CD1c-positive myeloid dendritic cell (primary cell): ENCODE measurements at regions not wholly inside any gene's neighbourhood (a gene's known extent, or its start where the extent isn't known, plus 50 kb on each side); places are given as distances from the start of the nearest gene placed in this dataset.

Experiments used
- DNase-seq: peaks from one replicate; pipeline ENCODE4 v3.0.0-alpha.2; 2016; ENCODE audit errors: extremely low spot score

DNA sequence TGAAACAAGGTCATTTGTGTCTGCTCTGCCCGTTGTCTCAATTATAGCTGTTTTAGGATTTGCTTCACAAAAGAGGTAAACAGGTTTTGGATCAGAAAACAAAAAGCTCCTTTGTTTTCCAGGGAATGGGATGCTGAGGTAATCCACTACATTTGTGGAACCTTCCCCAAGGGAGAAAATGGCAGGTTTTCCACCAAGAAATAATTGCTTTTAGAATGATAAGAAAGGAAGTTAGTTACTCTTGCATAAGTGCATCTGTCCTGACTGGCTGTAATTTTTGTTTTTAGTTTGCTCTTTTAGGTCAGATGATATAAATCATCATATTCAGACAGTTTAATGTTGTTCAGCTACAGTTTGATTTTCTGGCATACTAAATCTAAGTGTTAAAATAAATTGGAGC is 198.5 kb upstream of the COL8A1 start:
- DNase-seq = no peak

DNA sequence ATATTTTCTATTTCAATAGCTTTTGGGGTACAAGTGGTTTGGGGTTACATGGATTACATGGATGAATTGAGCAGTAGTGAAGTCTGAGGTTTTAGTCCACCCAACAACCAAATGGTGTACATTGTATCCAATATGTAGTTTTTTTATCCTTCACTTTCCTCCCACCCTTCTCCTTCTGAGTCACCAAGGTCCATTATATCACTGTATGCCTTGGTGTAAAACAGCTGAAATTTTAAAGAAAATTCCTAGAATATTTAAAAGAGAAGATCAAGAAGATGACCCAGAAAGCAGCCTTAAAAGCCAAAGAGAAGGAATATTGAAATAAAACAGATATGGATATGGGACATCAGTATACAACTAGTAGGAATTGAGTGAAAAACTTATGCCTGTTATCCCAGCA is 204.2 kb upstream of the COL8A1 start:
- DNase-seq = no peak

DNA sequence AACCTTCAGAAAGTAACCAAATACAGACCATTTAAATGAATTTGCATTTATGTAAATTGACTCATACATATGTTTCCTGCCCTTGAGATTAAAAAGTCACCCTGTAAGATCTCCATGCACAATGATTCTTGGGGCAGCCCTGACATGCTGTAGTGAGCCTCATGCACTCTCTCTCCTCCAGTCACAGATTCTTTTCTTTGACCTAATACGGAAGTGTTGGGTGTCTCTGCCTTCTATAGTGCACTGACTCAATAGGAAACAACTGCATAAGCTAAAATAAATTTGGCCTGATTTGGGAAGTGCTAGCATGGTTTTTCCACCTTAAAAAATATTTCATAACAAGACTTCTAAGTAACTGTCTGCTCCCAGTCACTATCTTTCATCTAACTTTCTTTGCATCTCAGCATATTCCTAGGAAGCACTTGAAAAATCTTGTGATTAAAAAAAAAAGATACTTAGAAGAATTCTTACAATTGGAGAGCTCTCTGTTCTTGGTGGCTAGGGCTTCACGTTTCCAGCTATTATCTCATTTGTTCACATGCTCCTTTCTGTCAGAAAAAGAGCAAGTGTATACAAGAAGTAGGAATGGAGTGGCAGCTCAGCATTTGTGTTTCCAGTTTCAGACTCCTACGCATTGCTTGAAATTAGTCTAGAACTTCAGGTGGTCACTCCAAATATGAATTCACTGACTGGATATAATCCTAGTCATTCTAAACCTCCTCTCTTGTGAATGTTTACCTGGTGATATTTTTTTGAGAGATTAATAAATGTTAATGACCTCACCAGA is 207.9 kb upstream of the COL8A1 start:
- no peak for DNase-seq

DNA sequence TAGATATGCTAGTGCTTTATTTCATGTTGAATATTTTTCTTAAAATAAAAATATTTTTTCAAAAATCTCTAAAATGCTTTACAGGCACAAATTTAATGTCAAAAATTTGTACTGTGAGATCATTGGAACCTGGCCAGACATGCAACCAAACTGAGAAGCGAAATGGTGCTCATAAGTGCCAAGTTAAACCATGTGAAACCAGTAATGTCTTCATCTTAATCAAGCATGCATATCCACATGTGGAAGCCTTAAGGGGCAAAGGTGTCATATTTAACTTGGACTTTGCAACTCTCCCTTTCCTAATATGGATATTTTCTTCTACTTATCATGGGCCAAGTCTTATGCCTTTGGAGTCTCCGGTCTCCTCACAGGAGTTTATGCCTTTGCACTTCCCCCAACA is 208.9 kb upstream of the COL8A1 start:
- DNase-seq = no peak

DNA sequence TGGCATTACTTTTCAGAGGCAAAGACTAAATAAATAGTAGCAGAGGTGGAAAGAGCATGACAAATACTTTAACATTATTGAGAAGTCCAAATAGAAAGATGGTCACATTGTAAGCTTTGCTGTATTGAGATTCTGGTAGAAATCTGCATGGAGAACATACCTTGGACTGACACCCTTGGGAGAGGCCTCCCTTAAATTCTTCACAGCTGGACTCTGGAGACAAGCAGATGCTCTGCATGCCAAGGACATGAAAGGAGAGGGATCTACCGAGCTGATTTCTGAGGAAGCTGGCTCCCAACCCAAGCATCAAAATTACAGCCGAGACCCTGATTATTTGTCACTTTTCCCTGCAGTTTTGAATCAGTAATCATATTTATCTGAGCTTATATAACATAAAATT is 212.5 kb upstream of the COL8A1 start:
- no peak for DNase-seq

DNA sequence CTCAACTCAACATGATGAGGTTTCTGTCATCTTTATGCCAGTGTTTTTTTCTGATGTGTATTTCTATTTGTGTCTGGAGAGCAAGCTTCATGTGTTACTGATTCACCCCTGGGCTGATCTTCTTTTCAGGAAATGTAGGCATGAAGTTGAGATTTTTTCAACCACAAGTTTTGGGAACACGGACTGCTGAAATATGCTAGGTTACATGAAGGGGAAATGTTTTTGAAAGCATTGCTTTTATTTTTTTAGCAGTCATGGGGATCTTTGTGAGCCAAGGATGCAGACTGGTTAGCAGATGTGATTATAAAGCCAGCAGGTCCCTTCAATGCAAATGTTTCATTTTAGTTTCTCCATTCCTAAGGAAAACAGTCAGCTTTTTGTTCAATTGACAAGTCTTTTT is 219.3 kb upstream of the COL8A1 start:
- no peak for DNase-seq

DNA sequence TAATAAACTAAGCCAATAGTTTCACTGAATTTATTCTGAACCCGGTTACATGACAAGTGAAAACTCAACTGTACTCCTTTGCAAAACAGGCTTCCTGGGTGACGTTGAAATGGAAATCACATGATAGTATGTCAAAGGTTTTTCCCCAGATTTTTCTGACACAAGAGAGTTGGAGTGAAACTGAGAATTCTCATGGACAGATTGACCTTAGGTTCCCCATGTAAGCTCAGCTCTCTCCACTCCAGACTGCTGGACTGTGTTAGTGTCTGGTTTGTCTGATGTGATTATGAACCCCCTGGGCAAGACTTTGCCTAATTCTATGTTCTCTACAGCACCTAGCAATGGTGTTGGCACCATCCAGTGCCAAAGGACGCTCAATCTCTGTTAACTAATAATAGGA is 219.7 kb upstream of the COL8A1 start:
- no peak for DNase-seq

DNA sequence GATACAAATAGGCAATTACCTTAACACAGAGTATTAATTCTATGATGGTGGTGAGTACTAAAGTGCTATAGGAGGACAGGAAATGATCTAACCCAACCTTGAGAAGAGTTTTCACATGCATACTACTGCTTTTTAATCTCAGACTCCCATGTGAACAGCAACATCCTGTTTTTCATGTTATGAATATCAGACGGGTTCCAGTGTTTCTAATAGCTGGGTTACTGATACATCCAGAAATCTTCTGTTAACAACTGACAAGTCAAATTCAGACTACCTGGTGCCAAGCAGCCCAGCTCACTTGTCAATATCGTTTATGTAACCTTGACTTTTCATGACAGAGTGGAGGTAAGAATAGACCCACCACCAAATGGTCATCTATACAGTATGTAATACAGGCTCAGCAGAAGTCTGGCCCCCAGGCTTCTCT is 220.2 kb upstream of the COL8A1 start:
- DNase-seq = no peak

DNA sequence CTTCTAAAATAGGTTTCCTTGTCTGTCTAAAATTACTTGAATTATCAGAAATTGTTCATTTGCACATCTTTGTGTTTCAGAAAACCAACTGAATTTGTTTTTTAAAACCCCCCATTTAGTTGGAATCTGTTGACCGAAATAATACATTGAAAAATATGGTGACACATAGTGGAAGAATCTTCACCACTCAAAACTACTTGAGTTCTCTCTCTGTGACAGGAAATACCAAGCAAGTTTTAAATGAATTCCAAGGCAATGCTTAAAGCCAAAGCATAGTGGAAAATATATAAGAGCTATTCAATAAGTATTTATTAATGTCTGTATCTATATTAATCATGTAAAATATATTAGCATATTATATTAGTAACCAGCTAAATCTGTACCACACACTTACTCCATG is 224.9 kb upstream of the COL8A1 start:
- DNase-seq = no peak

DNA sequence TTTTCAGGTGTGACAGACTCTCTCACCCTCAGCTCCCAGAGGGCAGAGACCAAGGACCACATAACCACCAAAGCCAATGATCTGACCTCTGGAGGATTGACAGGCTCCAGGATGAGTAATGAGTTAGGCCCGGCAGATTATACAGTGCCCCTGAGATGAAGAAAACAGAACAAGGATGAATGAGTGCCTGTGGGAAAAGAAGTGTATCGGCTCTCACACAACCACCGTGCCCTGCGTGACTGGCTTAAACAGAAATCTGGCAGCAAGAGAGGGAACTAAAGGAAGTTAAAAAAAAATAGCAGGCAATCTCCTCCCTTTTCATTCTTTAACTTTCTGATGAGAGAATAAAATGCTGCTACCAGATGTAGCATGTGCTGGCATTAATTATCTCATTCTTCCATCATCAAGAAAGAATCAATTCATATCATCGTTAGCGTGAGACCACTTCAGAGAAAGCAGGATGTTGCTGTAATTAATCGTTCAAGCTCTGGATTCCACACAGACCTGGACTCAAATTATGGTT is 227.5 kb upstream of the COL8A1 start:
- no peak for DNase-seq

DNA sequence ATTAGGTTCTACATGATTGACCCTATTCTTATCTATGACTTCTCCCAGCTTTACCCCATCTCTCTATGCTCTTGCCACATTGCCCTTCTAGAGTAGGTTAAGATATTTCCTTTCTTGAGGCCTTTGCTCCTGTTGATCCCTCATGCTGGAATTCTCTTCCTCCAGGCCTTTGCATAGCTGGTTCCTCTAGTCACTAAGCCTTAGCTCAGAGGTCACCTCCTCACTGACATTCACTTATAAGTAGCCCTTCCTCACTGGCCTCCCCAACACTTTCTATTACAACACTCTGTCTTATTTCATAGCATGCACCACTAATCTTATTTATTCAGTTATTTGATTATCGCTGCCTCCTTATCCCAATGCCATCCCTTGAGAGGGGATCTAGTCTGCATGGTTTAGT is 228.4 kb upstream of the COL8A1 start:
- DNase-seq = no peak

DNA sequence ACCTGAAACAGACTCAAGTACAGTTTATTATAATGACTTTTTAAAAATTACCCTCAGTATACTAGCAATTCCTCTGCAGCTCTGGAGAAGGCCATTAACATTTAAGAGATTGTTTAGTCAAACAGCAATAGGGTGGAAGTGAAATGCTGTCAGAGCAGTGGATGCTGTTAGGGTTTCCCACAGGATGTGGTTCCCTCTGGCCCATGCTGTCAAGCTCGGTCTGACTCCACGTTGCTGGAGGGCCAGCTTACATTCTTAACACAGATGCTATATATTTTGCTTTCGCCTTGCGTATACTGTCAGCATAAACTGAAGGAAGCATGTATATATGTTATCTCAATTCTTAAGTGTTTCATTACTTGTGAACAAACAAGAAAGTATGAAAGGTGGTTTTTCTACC is 231.1 kb upstream of the COL8A1 start:
- DNase-seq = no peak

DNA sequence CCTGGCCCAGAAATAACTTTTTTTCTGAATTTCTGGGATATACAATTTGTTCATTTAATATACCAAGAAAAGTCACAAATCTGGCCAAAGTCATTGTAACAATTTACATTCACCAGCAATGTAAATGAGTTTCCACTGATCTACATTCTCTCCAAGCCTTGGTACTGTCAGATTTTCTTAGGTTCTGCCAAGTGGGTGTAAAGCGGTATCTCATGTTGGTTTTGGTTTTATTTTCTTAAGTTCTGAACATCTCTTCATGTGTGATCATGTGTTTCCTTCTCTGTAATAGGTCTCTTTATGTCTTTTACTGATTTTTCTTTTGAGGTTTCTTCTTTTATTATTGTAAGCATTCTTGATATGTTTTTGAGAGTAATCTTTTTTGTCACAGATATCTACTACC is 235.6 kb upstream of the COL8A1 start:
- DNase-seq = no peak

DNA sequence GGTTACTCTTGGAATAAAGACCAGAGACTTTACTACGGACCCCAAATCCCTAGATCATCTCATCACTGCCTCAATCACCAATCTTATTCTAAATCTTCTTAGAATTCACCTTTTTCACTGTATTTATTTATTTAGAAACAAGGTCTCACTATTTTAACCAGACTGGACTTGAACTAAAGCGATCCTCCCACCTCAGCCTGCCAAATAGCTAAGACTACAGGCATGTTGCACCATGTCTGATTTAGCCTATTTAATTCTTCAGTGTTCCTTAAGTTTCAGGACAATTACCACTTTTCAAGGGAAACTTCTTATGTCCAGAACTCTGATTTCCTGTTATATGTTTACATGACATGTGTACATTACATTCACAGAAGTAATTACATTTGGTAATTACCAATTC is 238.0 kb upstream of the COL8A1 start:
- no peak for DNase-seq

DNA sequence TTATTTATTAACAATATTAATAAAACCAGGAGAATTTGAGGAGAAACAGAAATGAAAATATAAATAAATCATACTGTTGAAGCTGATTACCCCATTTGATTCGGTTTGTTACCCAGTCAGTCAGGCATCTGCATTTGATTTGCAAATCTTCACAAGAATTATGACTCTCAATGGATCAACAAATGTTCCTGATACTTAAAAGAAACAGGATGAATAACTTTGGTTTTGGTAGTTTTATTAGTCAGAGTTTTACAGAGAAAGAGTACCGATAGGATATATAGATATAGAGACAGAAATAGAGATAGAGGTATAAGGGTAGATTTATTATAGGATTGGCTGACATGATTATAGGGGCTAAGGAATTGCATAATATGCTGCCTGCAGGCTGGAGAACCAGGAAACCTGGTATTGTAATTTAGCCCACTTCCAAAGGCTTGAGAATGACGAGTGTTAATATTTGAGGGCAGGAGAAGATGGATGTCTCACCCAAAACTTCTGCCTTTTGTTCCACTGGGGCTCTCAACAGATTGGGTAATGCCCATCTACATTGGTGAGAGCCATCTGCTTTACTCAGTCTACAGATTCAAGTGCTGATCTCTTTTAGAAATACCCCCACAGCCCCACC is 241.6 kb upstream of the COL8A1 start:
- no peak for DNase-seq

DNA sequence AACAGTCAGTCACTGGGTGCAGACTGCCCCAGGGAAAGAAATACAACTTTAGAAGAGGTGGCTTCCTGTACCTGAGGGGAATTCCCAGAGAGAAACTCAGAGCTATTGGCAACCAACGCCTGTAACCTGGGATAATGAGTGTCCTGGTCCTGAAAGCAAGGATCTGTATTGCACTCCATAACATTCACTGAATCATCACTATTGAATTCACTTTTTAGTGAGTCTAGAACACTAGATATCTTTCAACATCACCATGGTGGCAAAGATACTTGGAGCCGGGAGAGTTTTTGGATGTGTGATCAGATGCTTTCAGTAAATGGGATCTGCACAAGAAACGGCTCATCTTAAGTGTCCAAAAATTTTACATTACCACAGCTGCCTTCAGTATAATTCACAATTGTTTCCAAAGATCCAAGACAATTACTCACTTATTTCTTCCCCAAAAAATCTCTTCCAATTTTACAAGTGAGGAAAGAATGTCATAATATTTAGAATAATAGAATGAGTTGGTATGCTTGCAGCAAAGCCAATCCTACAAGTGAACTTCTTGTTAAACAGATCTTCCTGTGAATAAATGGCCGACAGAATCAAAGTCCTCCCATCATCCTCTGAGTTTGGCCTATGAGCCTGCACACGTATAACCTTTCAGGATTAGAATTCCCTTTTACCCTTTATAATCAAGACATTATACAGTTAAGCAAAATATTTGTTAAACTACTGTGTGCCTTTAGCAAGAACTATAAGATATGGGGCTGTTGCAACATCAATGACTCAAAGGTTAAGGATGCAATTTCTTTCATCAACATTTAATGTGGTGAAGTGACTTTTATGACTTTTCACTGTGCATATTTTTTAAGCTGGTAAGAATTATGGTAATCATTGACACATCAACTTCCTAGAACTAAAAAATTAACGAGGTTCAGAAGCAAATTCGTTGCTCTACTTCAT is 243.3 kb upstream of the COL8A1 start:
- no peak for DNase-seq

DNA sequence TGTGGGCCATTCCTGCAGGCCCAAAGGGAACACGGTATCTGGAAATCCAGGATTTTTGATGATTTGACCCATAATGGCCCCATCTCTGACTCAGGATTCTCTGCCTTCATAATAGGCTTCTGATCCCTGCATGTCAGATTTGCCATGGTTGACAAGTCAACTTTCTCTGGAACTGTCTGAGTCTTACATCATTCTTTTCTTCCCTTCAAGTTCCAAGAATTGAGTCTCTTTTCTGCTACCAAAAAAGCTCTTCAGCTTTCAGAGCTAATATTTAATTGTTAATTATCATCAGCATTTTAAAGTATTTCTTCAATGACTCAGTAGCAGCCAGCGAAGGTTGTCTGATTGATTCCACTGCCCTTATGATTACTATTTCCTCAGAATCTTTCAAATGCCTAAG is 244.4 kb upstream of the COL8A1 start:
- DNase-seq = no peak

DNA sequence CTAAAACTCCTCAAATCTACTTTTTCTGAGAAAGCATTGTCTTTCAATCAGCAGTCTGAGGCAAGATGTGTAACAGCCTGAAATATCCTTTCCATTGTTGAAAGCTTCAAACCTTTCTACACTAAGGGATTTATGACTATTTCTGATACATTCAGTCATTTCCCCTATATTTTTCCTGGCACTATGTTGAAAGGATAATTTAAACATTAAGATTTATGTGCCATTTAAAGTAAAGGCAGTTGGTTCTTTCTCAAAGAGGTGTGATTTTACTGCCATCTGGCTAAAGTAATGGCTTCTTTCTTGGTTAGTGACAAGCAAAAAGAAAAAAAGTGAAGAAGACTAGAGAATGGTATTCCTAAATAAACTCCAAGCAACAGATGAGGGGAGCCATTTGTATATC is 249.6 kb upstream of the COL8A1 start:
- DNase-seq = no peak

DNA sequence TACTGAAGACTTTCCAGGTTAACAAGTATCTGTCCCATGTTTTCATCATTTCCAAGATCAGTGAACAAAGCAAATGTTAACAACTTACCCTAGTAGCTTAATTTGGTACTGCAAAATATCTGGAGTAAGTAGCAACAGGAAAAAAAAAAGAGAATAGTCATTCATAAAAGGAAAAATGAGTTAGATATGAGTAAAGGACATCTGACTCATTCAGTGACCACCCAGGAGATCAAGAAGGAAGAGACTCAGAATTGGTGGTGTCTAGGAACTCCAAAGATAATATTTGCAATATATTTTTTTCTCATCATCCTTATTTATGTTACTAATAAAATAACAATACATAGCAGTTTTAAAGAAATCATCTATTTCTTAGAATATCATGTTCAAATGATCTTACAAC is 253.8 kb upstream of the COL8A1 start:
- DNase-seq = no peak

DNA sequence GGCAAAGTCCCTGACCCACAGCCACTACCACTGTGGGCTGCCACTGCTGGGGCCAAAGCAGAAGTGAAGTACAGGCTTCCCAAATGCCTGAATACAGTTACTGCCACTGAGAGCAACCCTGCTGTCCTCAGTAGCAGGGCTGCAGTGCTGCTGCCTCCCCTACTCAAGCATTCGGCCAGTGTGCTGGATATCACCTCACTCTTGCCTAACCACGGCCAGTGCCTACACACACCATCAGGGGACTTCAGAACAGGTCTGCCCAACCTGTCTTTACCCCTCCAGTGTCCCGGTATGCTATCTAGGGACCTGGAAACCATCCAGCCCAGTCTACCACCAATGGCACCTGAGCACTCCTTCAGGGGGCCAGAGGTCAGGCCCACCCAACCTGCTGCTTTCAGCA is 261.5 kb upstream of the COL8A1 start:
- DNase-seq = no peak

DNA sequence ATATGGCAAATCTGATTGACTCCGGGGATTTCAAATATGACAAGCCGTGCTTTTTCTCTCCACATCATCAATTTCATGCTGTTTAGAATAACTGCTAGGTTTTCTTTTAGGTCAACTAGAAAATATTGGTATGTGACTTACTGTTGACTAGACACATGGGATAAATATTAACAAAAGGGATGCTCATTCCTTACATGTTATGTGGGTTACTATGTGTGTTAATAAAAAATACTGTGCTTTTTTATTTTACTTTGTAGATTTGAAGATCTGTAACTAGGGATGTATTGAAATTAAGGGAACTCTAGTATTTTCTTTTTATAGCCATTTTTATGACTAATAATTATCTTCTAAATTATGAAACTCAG is 264.6 kb upstream of the COL8A1 start:
- DNase-seq = no peak

DNA sequence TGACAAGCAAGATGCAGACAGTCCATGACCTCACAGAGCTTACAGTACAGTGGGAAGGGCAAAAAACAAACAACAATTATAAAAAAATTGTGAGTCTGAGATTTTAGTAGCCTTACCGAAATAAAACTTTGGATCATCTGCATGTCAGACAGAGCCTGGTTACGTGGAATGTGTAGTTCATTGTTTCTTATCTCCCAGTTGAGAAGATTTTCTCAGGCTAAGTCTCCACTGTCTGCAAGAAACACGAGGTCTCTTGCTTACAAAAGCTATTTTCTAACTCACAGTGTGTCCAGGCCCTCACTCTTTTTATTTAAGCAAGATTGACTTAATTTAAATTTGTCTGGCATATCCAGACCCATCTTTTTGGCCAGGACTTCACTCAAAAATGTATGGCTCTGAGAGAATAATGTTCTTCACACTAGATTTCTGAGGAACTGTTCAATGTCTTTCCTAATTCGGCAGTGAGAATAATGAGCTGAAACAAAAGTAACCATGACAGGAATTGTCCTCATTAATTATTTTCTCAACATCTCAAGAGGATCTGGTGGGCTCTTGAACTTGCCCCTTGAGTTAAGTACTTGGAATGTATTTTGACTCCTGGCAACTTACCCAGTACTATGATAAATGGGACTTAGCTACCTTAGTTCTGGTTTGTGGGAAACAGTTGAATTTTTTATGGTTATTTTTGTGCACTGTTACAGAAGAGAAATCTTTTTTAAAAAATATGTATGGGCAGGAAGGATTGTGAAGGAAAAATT is 265.1 kb upstream of the COL8A1 start:
- no peak for DNase-seq
